ENCODE measurements at regions not wholly inside any gene's neighbourhood (a gene's known extent, or its start where the extent isn't known, plus 50 kb on each side); places are given as distances from the start of the nearest gene placed in this dataset.

DNA sequence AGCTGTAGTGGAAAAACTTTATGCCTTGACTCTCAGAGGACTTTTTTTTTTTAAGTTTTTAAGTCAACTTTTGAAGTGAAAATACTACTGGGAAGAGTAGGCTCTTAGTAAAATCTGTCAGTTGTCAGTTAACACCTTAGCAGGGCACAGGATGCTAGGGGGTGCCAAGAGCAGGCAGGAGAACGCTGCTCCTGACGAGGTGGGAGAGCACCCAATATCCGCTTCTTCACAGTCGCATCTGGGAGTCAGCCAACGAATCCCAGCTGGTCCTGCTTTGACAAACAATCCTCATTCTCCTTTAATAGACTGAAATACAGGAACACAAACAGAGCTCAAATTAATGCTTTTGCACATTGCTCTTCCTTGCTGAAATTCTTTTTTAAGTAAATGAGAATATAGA is 709.5 kb upstream of the ACVR2A start:
- peak in 2 of 3 donors; percentile 8 to 23 for DNase-seq

DNA sequence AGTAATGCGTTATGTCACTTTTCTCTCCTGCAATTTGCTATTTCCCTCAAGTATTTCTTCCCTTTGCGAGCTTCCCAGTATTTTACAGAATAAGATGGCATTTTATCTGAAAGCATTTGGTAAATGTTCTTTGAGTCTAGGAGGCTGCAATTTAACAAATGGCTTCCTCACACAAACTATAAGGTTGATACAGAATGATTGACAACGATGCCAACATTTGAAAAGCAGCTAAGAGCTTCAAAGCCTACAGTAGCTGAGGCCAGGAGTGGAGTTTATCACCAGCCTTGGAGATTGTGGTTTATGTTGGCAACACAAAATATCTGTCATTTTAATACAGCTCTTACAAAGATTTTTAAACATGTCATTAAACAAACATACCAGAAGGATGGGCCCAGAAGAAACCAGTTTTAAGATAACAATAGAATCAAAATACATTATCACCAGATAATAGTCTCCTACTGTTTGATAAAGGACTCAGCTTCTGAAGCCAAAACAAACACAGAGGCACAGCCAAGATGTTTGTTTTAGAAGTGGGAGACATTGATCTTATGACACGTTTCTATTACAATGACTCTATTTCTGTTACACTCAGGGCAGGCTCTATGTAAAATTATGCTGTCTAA is 711.4 kb upstream of the ACVR2A start:
- DNase-seq = no peak

GRCh38 chr2:147125145-147125544 is 719.7 kb upstream of the ACVR2A start:
- no peak for DNase-seq

DNA sequence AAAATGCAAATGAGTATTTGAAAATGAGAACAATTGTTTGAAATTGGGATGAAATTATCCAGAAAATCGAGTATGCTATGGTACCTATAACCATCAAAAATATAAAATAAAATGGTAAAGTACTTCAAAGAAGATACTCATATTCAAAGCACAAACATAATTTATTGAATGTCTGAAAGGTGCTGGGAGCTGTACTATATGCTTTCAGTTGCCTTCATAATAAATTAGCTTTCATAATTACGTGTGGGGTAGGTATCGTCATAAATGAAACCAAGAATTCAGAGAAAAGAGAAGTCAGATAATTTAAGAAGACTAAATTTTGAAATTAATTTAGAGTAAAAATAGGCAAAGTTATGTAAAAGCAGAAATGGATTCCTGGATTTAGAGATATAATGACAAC is 721.9 kb upstream of the ACVR2A start:
- DNase-seq = no peak

- no peak for DNase-seq
Observed at GRCh38 chr2:147110962-147111361, 733.9 kb upstream of the ACVR2A start.

- no peak for DNase-seq
Observed at GRCh38 chr2:147110317-147110716, 734.5 kb upstream of the ACVR2A start.

- no peak for DNase-seq
Observed at GRCh38 chr2:147109291-147109690, 735.5 kb upstream of the ACVR2A start.

GRCh38 chr2:147108548-147108947 is 736.3 kb upstream of the ACVR2A start:
- no peak for DNase-seq

DNA sequence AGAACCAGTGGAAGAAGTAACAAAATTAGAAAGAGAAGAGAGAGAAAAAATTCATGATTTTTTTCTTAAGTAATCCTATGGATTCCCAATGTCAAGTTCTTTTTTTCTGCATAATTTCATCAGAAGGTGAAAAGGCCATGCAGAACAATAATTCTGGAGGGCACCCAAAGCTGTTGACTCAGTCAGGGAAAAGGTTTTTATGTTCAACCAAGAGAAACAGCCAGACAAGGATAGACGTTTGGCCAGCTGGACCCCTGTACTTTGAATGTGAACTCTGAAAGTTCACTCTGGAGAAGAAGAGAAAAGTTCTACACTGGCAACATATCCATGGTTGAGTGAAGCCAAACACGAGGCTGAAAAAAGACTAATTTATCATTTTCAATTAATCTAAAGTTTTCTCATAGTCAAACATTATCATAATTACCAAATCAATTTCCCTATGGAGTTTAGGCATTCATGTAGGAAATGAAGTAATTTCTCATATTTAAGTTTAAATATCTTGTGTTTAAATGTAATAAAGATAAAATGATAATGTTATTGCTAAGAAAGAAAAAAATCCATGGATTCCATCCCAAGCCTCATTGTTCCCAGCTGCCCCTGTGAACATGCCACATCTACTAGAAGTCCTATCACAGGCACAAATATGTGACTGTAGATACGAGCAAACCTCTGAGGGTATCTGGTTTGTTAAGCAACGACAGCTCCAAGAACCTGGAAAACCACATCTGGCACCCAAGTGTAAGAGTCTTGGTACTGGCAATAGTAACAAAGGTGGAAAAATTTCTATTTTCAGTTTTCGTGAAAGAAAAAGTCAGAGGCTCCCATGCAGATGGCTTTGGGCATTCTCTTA is 742.7 kb upstream of the ACVR2A start:
- peak in 2 of 3 donors; percentile 30 to 45 for DNase-seq

- no peak for DNase-seq
Observed at GRCh38 chr2:147100406-147101035, 744.3 kb upstream of the ACVR2A start.

- DNase-seq = no peak
Observed at GRCh38 chr2:147099845-147100244, 745.0 kb upstream of the ACVR2A start.

- no peak for DNase-seq
Observed at GRCh38 chr2:147098940-147099339, 745.9 kb upstream of the ACVR2A start.

DNA sequence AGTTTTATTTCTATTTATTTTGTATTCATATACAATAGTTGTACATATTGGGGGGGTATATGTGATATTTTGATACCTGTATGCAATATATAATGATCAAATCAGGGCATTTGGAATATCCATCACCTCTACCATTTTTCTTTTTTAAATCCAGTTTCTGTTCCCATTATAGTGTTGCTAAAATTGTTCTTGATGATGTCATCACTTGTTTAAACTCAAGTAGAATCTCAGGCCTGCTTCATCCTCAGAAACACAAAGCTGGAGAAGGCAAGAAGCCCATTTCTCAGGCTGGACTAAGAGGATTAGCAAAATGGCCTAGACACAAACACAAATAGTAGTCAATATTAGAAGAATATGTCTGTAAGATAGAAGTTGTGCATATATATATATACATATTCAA is 747.1 kb upstream of the ACVR2A start:
- DNase-seq = no peak

GRCh38 chr2:147096671-147097070 is 748.2 kb upstream of the ACVR2A start:
- no peak for DNase-seq

DNA sequence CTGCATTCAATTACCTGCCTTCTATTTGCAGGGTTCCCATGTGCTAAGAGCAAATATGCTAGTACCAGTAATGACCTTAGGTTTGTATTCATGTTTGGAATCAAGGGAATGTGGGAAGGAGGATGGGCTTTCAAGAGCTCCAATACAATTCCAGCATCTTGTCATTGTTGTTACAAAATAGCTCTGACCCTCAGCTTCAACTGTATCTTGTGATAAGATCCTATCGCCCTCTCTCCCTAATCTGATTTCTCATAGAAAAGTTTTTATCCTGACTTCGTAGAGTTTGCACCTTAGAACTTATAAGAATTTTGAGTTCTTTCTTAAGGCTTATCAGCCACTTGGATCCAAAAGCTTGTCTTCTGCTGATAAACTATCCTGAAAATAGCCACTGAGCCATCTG is 749.5 kb upstream of the ACVR2A start:
- no peak for DNase-seq

DNA sequence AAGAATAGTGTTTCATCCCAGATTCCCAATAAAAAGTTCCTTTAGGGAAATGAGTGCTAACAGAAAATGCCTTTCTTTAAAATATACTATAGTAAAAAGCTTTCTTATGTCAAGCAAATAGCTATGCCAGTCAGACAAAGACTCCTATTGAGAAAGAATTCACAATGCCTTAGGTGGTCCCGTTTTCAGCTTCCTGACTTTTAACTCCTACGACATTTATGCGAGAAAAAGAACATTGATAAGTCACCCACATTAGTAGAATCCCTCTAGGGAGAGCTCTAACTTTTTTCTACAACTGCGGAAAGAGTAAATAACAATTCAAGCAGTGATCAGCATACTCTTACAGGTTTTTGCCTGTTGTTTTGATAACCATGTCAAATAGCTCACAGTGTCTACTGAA is 750.8 kb upstream of the ACVR2A start:
- no peak for DNase-seq

GRCh38 chr2:147092266-147092665 is 752.6 kb upstream of the ACVR2A start:
- DNase-seq = no peak

GRCh38 chr2:147091448-147091847 is 753.4 kb upstream of the ACVR2A start:
- DNase-seq = no peak

DNA sequence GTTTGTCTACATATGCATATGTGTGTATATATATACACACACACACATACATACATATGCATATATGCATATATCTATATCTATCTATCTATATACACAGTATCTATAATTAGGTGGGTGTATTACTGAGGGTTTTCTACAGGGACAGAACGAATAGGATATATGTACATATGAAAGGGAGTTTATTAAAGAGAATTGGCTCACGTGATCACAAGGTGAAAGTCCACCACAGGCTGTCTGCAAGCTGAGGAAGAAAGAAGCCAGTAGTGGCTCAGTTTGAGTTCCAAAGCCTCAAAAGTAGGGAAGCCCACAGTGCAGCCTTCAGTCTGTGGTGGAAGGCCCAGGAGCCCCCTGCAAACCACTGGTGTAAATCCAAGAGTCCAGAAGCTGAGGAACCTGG is 756.0 kb upstream of the ACVR2A start:
- DNase-seq = no peak

GRCh38 chr2:147086715-147087114 is 758.1 kb upstream of the ACVR2A start:
- no peak for DNase-seq

GRCh38 chr2:147083664-147084063 is 761.2 kb upstream of the ACVR2A start:
- DNase-seq = no peak

GRCh38 chr2:147082850-147083522 is 761.8 kb upstream of the ACVR2A start:
- peak; percentile 50 to 76 (median 68) for DNase-seq
